Hematopoietic multipotent progenitor cell treated with erythropoietin and hydrocortisone succinate and interleukin-3 and kit ligand, for 15 days (in vitro differentiated cells): ENCODE measurements at regions not wholly inside any gene's neighbourhood (a gene's known extent, or its start where the extent isn't known, plus 50 kb on each side); places are given as distances from the start of the nearest gene placed in this dataset.
"Not testable (repeated sequence)": the region's sequence is repeated elsewhere in the genome, so short reads cannot be mapped to it uniquely, and the experiment has no call there.

Experiments
- DNase-seq: peaks from one replicate; pipeline ENCODE4 v3.0.0-alpha.2; 2015; ENCODE audit warnings: low spot score

DNA sequence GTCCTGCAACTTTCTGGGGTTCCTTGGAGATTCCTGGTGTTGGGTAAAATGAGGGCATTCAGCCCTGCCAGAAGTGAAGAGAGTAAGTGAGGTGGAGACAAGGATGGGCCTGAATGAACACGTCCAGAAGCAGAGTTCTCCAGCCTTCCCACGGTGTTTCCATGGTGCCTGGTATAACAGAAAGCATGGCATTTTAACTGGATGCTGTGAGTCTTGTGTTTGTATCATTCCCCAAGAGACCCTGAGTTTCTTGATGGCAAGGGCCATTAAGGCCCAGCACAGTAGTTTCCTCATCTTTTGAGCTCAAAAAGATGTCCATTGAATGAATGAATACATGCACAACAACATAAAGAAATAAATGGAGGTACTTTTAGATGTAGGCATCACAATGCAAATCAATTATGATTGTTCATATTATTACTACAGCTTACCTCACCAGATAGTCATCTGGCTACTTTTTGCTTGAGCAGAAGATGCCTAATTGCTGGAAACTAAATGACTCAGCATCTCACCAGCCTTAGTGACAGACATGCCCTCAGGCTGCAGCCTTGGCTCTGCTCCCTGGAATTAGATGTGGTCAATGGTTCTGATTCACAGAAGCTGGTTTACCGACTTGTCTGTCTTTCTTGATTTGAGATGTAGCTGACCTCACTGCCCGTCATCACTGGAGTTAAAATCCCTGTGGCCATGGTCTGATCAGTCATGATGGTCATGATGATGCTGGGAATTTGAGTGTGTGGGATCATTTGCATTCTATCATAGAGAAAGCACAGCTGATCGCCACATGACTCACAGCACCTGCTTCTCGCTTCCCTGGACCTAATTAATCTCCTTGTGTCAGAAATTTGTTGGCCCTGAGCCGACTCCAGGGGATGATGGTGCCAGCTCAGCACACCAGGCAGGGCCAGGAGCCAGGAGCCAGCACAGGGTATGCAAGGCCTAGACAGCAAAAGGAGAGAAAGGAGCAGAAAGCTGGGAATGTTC is 83.9 kb downstream of the CXCL12 start:
- no peak for DNase-seq

DNA sequence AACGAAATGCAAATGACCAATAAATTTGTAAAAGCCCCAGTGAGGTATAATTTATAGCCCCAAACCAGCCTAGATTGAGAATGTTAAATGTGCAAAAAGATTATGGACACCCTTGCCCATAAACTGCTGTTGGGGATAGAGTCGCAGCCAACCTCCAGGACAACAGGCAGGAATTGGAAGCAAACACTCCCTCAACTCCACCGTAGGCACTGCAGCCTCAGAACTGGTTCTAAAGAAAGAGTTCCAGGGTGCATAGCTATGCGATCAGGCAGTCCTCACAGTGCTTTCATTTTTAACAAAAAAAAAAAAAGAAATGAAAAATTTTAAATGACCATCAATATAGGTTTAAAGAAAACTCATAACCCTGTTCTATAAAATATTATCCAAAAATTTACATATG is 86.2 kb downstream of the CXCL12 start:
- no peak for DNase-seq

DNA sequence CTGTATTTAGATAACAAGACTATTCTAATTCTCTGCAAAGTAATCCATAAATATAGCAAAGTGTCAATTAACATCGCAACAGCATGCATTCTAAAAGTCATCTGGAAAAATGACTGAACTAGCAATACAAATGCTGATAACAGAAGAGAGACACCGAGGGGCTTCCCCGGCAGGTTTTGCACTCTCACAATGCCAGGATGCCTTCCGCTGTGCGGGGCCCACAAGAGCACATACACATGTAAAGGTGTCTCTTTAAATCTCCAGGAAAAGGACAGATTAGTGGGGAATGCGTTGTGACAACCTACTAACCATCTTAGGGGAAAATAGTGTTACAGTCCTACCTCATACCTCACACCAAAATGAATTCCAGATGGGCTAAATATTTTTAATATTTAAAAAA is 86.9 kb downstream of the CXCL12 start:
- no peak for DNase-seq

DNA sequence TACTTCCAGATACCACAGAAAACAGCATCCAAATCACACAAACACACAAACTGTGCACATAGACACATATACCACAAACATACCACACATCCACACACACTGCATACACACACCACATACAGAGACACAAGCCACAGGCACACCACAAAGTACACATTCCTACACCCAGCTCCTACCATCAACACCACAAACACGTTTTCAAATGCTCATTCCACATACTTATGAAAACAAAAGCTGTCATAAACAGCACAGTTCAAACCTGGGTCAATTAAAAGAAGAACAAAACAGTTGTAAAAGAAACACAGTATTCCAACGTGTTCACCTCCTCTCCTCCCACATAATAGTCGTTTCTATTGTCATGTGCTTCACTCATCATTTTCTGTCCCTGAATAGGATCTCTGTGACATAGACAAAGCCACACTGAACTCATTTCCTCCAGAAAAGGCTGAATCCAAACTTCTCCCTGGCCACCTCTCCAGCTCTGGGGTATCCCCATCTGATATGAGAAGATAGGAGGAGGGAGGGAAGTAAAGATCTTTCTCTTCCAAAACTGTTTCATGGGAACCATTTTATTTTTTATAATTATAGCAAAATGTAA is 89.2 kb downstream of the CXCL12 start:
- DNase-seq: no peak

DNA sequence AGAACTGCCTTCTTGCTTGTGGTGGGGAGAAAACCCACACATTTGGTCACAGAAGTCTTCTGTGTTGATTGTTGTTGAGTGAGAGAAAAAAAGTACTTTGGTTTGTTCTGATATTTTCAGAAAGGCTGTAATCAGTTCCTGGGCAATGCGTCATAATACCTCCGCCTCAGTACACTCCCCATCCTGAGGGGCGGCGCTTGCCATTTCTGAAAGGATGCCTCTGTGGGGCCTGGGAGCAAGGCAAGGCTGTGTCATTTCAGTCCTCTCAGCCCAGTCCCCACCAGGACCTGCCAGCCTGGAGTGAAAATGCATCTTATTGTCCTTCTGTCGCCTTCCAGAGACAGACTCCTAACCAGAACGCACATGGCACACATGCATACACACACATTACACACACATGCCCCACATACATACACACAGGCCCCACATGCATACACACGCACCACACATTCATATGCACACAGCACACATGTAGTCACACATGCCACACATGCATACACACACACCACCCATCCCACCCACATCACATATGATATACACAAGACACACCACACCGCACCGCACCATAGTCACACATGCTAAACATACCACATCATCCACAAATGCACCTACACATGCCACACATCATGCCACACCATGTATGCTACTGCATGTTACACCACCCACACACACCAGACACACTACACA is 90.0 kb downstream of the CXCL12 start:
- DNase-seq: no peak

DNA sequence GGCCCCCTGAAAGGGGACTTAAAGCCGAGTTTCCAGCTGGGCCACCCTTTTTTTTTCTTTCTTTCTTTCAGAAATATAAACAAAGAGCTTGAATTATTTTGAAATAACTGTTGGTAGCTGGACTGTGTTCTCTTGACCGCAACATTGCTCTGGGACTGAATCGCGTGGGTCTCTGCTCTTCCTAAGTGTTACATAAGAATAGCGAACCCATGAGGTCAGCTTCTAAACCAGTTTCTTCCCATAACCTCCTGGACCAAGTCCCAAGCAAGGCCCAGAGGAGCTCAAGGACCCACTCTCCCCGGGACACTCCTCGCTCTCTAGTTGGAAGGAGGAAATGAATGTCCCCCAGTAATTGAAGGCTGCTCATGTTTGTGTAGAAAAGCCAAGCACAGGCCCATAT is 91.1 kb downstream of the CXCL12 start:
- no peak for DNase-seq

DNA sequence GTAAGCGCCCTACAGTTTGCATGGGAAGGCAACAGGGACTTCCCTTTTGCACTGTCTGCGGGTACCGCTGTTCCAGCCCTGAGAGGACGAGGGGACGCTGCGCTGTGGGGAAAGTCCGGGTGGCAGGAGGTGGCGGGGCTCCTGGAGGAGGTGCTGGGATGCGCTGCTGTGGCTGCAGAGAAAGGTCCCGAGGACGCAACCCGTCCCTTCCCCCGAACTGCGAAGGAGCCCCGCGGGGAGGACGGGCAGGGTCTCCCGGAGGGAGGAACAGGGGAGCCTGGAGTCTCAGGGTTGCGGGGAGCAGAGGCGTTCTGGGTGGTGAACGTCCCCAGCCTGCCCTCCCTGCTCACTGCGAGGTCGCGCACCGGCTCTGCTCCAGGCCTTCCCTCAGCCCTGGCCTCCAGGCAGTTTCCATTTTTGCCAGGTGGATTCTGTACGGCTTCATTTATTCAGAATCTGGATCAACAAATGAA is 91.6 kb downstream of the CXCL12 start:
- DNase-seq: no peak

DNA sequence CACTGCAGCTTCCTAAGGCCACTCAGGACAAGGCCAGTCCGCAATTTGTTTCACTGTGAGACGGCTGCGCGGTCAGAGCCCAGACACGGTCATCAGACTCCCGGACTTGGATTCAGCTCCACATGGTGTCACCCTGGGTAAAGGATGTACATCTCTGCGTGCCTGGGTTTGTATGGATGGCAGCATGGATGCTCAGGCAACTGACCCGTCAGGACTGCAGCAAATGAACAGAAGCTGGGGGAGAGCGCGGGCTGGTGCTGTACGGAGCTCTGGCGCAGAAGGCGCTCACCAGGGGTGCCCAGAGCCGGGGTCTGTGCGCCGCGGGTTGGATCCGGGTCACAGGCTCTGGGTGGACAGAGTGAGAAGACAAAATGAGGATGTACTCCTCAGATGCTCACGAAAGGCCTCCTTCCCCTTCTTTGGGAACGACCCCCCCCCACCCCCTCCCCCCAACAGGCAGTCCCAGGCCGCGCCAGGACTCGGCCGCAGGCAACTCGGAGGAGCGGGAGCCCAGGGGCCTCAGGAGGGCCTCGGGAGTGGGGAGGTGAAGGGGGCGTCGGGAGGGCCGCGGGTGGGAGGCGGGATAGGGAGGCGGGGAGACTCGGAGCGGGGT is 92.4 kb downstream of the CXCL12 start:
- no peak for DNase-seq

DNA sequence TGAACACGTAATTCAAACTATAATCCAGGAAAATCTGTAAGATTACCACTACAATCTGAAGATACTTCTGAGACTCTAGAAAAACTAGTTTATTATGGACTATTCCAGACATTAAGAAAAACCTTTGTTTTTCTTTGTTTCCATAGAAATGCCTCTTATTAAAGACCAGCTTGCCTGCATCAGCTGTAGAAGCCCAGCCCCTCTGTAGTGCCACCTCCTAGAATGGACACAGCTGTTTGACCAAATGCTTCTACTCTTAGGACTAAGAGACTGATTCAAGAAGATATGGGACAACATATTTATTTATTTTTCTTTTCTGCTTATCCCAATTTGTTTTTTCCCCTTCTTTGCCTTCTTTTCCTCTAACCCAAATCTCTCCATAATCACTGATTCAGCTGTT is 93.8 kb downstream of the CXCL12 start:
- DNase-seq: no peak

DNA sequence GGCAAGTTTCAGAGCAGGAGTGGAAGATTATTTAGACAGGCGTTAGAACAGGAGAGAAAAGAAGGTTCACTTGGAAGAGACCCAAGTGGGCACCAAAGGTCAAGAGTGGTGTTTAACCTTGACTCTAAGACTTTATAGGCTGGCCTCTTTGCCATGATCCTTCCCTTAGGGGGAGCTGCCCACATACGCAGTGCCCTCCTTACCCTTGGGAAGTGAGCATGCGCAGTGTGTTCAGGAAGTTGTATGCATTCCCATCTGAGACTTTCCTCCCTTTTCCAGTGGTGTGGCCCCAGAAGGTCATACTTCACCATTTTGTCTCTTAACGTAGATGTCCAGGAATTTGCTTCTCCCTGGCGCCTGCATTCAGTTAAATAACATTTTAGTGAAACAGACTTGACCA is 95.8 kb downstream of the CXCL12 start:
- no peak for DNase-seq

DNA sequence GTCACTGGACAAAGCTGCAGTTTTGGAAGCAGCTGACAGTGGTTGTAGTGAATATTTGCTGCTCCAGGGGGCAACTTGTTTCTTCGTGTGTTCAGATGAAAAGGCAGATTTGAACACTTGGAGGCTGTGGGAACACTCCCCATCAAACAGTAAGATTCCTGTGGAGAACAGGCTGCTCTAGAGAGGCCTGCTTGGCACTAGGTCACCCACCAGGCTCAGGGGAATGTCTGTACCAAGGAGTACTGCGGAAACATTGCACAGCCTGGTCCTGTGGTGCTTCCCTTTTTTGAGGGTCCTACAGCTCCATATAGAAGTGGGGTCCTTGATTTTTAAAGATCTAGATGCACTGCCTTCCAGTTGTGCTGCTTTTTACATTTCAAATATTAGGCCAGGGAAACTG is 97.5 kb downstream of the CXCL12 start:
- no peak for DNase-seq

DNA sequence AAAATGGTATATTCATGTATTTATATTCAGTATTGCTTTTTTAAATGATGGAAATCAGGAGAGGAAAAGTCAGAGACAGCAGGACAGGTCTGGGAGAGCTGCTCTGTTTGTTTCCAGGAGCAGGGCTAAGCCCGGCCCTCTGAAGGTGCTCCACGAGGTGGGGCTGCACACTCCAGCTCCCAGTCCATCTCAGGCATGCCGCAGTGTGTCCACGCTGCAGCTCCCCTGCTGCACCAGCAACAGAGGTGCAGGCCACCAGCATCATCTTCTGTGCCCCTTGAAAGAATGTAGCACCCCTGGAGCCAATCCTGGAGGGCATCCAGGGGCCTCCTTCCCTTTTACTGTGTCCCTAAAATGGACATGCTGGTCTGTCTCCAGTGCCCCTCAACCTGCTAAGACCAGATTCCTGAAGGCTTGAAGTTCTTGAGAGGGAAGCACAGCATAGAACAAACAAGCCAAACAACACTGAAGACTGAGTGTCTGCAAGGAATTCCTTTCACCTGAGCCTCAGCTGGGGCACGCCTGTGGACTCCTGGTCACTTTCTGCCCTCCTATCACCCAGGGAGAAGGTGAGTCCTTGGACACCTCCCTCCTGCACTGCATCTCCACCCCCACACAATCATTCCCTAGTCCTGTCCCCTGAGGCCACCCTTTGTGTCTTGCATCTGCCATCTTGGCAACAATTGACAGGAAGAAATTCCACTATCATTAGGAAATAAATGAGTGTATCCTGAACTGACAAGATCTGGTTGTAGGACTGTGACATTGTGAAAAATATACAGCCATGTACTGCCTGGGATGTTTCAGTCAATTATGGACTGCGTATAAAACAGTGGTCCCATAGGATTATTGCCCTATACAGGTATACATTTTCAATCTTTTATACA is 100.5 kb downstream of the CXCL12 start:
- DNase-seq: no peak

DNA sequence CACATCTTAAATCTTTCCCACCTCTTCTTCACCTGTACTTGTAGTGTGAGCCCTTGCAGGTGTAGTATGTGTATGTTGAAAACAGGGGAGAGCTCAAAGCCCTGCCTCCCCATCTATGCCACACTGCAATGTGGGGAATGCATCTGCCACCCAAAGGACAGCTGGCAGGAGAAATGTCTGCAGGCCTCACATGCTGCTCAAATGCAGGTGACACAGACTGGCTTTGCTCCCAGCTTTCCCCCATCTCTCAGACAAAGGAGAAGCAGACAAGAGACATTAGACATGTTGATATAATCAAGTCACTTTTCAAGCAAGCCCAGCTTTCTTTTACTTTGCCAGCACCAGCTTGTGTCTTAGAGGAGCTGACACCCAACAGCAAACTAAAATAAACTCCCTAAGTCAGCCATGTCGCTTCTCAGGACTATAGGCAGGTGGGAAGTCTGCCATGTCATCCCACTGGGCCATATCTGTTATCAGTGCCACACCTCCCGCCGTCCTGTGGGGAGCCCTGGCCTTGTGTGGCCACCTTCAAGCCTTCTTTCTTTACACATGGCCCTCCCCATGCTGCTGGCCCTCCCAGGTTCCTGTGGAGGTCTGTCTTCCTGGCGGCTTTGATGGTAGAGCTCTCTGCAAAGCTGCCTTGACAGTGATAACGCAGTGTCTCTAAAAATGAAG is 102.1 kb downstream of the CXCL12 start:
- DNase-seq: no peak

DNA sequence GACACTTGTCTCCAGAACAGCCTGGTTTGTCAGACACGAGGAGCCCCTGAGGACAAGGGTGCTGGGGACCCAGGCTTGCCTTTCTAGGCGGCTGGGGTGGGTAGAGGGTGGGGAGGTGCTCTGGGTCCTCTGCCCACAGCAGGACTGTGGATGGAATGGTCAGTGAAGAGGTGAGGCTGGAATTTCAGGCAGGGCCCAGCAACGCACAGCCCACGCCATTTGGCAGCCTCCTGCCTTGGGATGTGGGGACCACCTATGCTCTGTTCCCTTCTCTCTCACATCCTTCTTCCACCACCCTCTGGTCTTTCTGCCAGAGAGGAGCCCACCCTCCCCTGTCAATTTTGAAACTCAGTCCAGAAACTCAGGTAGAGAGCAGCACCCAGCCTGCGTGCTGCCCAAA is 103.2 kb downstream of the CXCL12 start:
- DNase-seq: no peak

DNA sequence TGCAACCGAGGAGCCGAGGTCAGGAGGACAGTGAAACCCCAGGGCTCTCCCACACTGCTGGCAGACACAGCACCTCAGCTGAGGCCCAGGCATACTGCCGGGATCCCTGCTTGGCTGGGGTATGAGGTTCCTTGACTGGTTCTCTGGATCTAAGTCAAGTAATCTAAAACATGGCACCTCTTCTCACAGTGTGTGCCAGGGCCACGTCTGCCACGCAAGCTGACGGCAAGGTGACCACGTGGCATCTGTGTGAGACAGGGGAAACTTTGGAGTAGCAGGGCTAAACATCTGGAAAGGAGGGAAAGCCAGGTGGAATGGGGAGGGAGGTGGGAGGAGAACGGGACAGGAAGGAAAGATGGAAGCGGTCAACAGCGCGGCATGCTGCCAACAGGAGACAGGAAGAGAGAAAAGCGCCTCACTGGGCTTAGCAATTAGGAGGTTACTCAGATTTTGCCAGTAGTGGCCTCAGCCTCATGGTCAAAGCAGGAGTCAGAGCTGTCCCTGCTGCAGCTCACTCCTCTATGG is 103.7 kb downstream of the CXCL12 start:
- DNase-seq: no peak

DNA sequence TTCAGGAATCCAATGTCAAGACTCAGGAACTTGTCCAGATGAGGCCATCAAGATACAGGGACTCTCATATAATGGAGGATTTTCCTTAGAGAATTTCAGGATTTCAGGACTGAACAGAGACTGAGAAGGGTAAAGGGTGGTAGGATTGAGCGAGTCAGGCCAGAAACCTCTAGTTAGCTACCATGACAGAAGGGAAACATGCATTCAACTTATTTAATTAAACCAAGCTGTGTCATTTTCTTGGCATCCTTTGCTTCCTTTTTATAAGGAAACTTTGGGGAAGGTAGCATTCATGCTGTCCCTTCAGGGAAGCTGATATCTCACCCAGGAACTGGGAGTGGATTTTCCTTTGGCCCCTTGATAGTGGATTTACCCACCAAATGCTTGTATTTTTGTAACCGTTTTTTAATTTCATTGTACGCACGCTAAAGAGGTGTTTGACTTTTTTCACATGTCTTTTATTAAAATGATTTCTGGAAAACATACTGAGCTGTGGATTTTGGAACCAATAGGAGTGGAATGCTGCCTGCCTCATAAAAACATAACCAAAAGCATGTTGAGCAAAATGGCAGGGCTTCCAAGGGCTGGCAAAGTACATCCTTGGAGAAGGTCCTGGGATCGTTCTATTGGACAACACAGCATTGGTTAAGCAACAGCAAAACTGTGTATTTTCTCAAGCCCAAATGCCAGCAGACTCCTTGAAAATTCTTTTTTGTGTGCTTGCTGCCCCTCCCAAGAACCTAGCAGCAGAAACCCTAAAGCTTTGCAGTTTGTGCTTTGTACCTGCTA is 104.5 kb downstream of the CXCL12 start:
- no peak for DNase-seq

DNA sequence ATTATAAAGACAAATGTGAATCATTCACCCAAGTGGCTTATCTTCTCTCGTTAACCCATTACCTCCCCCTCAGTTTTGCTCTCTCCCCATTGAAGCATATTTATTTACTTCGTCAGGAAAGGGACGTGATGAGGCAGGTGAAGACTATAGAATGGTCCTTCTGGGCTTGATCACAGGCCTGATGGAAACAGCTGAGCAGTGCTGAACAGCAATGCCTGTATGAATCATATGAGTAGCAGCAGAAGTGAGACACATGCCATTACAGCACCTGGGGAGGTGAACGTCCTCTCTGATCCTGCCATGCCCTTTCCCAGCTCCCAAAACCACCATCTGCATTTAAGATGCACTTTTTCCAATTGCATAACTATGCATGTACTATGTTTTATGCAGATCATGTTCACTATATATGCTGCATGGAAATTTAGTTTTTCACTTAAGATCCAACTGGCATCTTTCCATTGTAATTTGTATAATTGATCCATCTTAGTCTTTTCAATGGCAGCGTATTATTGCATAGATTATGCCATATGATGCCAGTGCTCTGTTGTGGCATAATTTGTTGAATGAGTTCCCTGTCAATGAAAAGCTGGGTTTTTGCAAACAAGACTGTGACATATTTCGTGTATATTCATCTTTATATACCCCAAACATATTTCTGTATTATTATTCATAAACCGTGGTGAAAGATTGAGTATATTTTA is 105.3 kb downstream of the CXCL12 start:
- no peak for DNase-seq

DNA sequence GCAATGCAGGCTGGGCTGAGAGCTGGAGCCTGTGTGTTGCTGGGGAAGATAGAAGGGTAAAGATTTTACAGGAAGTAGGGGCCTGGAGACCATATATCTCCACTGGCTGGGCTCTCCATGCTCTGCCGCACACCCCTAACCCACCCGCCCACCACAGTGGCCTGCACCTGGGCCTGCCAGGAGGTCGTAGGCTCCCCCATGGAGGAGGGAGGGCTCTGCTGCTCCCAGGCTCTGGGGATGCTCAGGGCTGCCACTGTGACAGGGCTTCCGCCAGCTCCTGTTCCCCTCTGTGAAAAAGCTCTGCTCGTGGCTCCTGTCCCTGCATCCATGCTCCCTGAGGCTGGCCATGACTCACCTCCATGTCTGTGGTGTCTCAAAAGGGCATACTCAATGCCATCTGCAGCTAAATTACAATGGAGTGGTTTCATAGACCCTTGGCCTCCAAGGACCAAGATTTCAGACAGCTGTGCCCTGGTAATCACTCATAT is 106.0 kb downstream of the CXCL12 start:
- DNase-seq: no peak

DNA sequence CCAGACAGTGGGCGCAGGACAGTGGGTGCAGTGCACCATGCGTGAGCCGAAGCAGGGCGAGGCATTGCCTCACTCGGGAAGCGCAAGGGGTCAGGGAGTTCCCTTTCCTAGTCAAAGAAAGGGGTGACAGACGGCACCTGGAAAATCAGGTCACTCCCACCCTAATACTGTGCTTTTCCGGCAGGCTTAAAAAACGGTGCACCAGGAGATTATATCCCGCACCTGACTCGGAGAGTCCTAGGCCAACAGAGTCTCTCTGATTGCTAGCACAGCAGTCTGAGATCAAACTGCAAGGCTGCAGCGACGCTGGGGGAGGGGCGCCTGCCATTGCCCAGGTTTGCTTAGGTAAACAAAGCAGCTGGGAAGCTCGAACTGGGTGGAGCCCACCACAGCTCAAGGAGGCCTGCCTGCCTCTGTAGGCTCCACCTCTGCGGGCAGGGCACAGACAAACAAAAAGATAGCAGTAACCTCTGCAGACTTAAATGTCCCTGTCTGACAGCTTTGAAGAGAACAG is 116.4 kb downstream of the CXCL12 start:
- not testable (repeated sequence) for DNase-seq
